SK-N-SH (cell line): ENCODE measurements at regions not wholly inside any gene's neighbourhood (a gene's known extent, or its start where the extent isn't known, plus 50 kb on each side); places are given as distances from the start of the nearest gene placed in this dataset.

Experiments used
- CTCF ChIA-PET: fragments of 300-600, 350-600 bp; formaldehyde crosslinking; extraction: SDS; loops from one replicate; lab custom pipeline; 2021; lab: Yijun Ruan, JAX
- POLR2A ChIA-PET: fragments of 350-600 bp; sonication (Branson Sonifier 250); formaldehyde crosslinking; extraction: SDS; loops from one replicate; lab custom pipeline; 2020; ENCODE audit warnings: antibody characterized with exemption, inconsistent platforms; lab: Yijun Ruan, JAX
- DNase-seq: peaks from one replicate; pipeline ENCODE4 v3.0.0; 2012
- H2AFZ ChIP-seq: fragments of 200-600 bp; sonication (generic); 2 replicates; pipeline ENCODE4 v1.8.1; 2016; ENCODE audit warnings: antibody characterized with exemption, mild to moderate bottlenecking, low read depth
- H3F3A ChIP-seq: fragments of 200-600 bp; sonication (generic); replicated peaks from 2 replicates; pipeline ENCODE3; 2016; ENCODE audit warnings: antibody characterized with exemption, mild to moderate bottlenecking; ENCODE audit not compliant: insufficient read depth
- H3K27ac ChIP-seq, 2 experiments: fragments of 200-500 bp in 1 of 2; fragments of 200-600 bp in 1 of 2; sonication (Bioruptor generic) in 1 of 2; sonication (generic), shearing (Covaris generic) in 1 of 2; 2 replicates each; pipeline versions ENCODE4 v1.5.1 to v1.6.1; 2014 to 2016; ENCODE audit warnings: low read depth in 2 of 2, inconsistent platforms in 1 of 2, low read length in 1 of 2, mild to moderate bottlenecking in 1 of 2, mixed read lengths in 1 of 2
- H3K27me3 ChIP-seq: fragments of 200-600 bp; sonication (generic), shearing (Covaris generic); 2 replicates; pipeline ENCODE4 v1.6.1; 2016; ENCODE audit warnings: mixed run types; ENCODE audit not compliant: insufficient read depth
- H3K36me3 ChIP-seq, 2 experiments: fragments of 200-500 bp in 1 of 2; fragments of 200-600 bp in 1 of 2; sonication (Bioruptor generic) in 1 of 2; sonication (generic) in 1 of 2; replicated peaks in 1 of 2; 2 replicates each; pipeline versions ENCODE3 to v1.5.1; 2014 to 2016; ENCODE audit warnings: low read length in 1 of 2, mild to moderate bottlenecking in 1 of 2; ENCODE audit not compliant: insufficient read depth in 2 of 2, control insufficient read depth in 1 of 2
- H3K4me1 ChIP-seq, 2 experiments: fragments of 200-500 bp in 1 of 2; fragments of 200-600 bp in 1 of 2; sonication (Bioruptor generic) in 1 of 2; sonication (generic), shearing (Covaris generic) in 1 of 2; 2 replicates each; pipeline versions ENCODE4 v1.5.1 to v1.6.1; 2014 to 2016; ENCODE audit warnings: low read depth in 1 of 2, low read length in 1 of 2, mixed run types in 1 of 2; ENCODE audit not compliant: insufficient read depth in 2 of 2, control insufficient read depth in 1 of 2
- H3K4me2 ChIP-seq: fragments of 200-600 bp; sonication (generic), shearing (Covaris generic); 2 replicates; pipeline ENCODE4 v1.6.1; 2017; ENCODE audit warnings: mixed run types
- H3K4me3 ChIP-seq, 2 experiments: fragments of 200-500 bp in 1 of 2; fragments of 200-600 bp in 1 of 2; sonication (Bioruptor generic) in 1 of 2; sonication (generic), shearing (Covaris generic) in 1 of 2; 2 replicates each; pipeline versions ENCODE4 v1.5.1 to v1.8.1; 2014 to 2016; ENCODE audit warnings: low read depth in 2 of 2, inconsistent platforms in 1 of 2, low read length in 1 of 2, mild to moderate bottlenecking in 1 of 2, mixed read lengths in 1 of 2, moderate library complexity in 1 of 2
- H3K79me2 ChIP-seq: fragments of 200-600 bp; sonication (generic); 2 replicates; pipeline ENCODE4 v1.8.1; 2017; ENCODE audit warnings: mild to moderate bottlenecking; ENCODE audit not compliant: insufficient read depth
- H3K9ac ChIP-seq: fragments of 200-600 bp; sonication (generic); 2 replicates; pipeline ENCODE4 v1.6.1; 2017; ENCODE audit warnings: mixed run types
- H3K9me2 ChIP-seq: fragments of 200-600 bp; sonication (generic); 2 replicates; pipeline ENCODE4 v1.6.1; 2017; ENCODE audit warnings: mixed run types
- H3K9me3 ChIP-seq: fragments of 200-600 bp; sonication (generic); 2 replicates; pipeline ENCODE4 v1.6.1; 2017; ENCODE audit warnings: mixed run types, mild to moderate bottlenecking, moderate library complexity
- H4K20me1 ChIP-seq: fragments of 200-600 bp; sonication (generic); 2 replicates; pipeline ENCODE4 v1.6.1; 2017; ENCODE audit warnings: mild to moderate bottlenecking, mixed run types; ENCODE audit not compliant: insufficient read depth
- CHD2 ChIP-seq: fragments of 150-350 bp; IDR thresholded peaks from 2 replicates; pipeline ENCODE4 v1.6.1; 2018; ENCODE audit warnings: low read length; ENCODE audit not compliant: partially characterized antibody
- ELF1 ChIP-seq: IDR thresholded peaks from 2 replicates; pipeline ENCODE4 v1.4.0; 2012
- EP300 ChIP-seq, 2 experiments: IDR thresholded peaks; 2 replicates each; pipeline versions ENCODE4 v1.4.0 to v1.6.1; 2012; ENCODE audit warnings: borderline replicate concordance in 1 of 2, low read depth in 1 of 2, low read length in 1 of 2
- FOXM1 ChIP-seq: IDR thresholded peaks from 2 replicates; pipeline ENCODE4 v1.4.0; 2012; ENCODE audit warnings: low read depth, mild to moderate bottlenecking
- GABPA ChIP-seq: IDR thresholded peaks from 2 replicates; pipeline ENCODE4 v1.4.0; 2012; ENCODE audit warnings: low read depth, mild to moderate bottlenecking
- MEF2A ChIP-seq: IDR thresholded peaks from 2 replicates; pipeline ENCODE4 v1.4.0; 2012; ENCODE audit warnings: low read depth, borderline replicate concordance
- MXI1 ChIP-seq: IDR thresholded peaks from 2 replicates; pipeline ENCODE4 v1.6.1; 2012; ENCODE audit warnings: mild to moderate bottlenecking, low read depth, low read length, improper control_type of control experiment
- POLR2AphosphoS5 ChIP-seq: IDR thresholded peaks from 2 replicates; pipeline ENCODE4 v1.6.1; 2012; ENCODE audit warnings: low read depth, low read length
- RAD21 ChIP-seq: IDR thresholded peaks from 2 replicates; pipeline ENCODE4 v1.6.1; 2012; ENCODE audit warnings: mild to moderate bottlenecking, low read length
- RCOR1 ChIP-seq: fragments of 150-350 bp; IDR thresholded peaks from 2 replicates; pipeline ENCODE4 v1.6.1; 2017; ENCODE audit warnings: antibody characterized with exemption, low read length
- RFX5 ChIP-seq: IDR thresholded peaks from 2 replicates; pipeline ENCODE4 v1.6.1; 2012; ENCODE audit warnings: mild to moderate bottlenecking, improper control_type of control experiment, low read length
- RXRA ChIP-seq: IDR thresholded peaks from 2 replicates; pipeline ENCODE4 v1.4.0; 2012; ENCODE audit warnings: low read depth, mild to moderate bottlenecking, borderline replicate concordance
- TCF12 ChIP-seq: IDR thresholded peaks from 2 replicates; pipeline ENCODE4 v1.4.0; 2012
- TEAD4 ChIP-seq: IDR thresholded peaks from 2 replicates; pipeline ENCODE4 v1.4.0; 2012; ENCODE audit warnings: mild to moderate bottlenecking, borderline replicate concordance; ENCODE audit not compliant: insufficient read depth
- YY1 ChIP-seq: IDR thresholded peaks from 2 replicates; pipeline ENCODE4 v1.4.0; 2012; ENCODE audit warnings: low read depth, mild to moderate bottlenecking
- WGBS: methylation state at CpG from one replicate; pipeline ENCODE4 v1.1.6; 2017; ENCODE audit warnings: low lambda C conversion rate; 5-methylcytosine and 5-hydroxymethylcytosine counted together
- TF ChIP-seq, protein P1 (sequence below): fragments of 200-600 bp; sonication (generic); IDR thresholded peaks from 2 replicates; pipeline ENCODE4 v1.6.1; 2017; ENCODE audit warnings: antibody characterized with exemption, mild to moderate bottlenecking, moderate library complexity
- TF ChIP-seq, protein P2 (sequence below): IDR thresholded peaks from 2 replicates; pipeline ENCODE4 v1.4.0; 2012; ENCODE audit warnings: low read depth, borderline replicate concordance

- POLR2A ChIA-PET = no interaction called here
- CTCF ChIA-PET = interaction anchor here (1.1 kb wide), 1 partner anchor 16 kb away, joined by 3 read pairs; no protein-coding TSS in a partner anchor
- no peaks in the 10 kb centered on the region for H3F3A ChIP-seq
- H4K20me1 ChIP-seq = no peaks in the 10 kb centered on the region
- WGBS = 44% methylated on average over 3 of the region's 3 CpGs
- no peak for DNase-seq
- H3K36me3 ChIP-seq = no peaks in the 10 kb centered on the region
- H3K9ac ChIP-seq = no peak overlapping the region
- H3K27ac ChIP-seq = no peak overlapping the region
- H3K4me1 ChIP-seq = peaks cover 0 to 5% of the 10 kb centered on the region in 2 experiments; a peak in 1 of 4 replicates
- no peak overlapping the region for H3K4me2 ChIP-seq
- peak; percentile 23; the same call in 1 of the 2 replicates for TF ChIP-seq TCF12
- TF ChIP-seq YY1 = no peak
- TF ChIP-seq, all 33 proteins: peak for 1
- H3K9me3 ChIP-seq = no peaks in the 10 kb centered on the region
- no peak overlapping the region for H2AFZ ChIP-seq
- H3K4me3 ChIP-seq = no peak overlapping the region
- H3K79me2 ChIP-seq = no peaks in the 10 kb centered on the region
- no peaks in the 10 kb centered on the region for H3K9me2 ChIP-seq
- no peaks in the 10 kb centered on the region for H3K27me3 ChIP-seq
These were observed 269.3 kb upstream of the NFIA start for GRCh38 chr1:60813071-60813470.

DNA sequence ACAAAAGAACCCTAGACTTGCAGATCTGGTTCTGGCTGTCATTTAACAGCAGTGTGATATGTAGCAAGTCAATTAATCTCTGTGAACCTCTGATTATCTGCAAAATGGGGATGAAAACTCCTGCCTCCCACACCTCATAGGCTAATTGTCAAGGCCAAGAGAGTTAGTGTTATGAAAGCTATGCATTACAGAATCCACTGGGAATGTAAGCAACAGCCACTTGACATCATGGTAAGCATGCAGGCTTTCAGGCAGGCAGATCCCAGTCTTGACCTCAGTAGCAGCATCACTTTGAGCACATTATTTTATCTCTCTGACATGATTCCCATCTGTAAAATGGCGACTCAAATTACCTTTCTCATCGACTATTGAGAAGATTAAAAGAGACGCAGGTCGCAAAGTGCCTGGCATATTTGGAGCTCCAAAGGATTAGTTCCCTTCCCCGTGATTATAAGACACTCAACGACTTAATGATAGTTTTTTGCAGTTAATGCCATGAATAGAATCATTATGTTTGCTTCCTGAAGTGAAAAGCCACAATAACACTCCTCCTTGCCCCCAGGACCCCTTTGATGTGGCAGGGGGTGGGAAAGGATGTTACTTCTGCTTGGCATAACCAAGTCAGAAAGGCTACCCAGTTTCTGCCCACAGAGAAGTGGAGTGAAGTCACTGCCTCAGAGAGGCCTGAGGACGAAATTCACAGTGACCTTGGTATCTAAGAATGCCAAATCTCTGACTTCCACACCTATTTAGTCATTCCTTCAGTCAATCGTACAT is 273.0 kb upstream of the NFIA start:
- no peaks in the 10 kb centered on the region for H3K9me3 ChIP-seq
- H4K20me1 ChIP-seq = no peaks in the 10 kb centered on the region
- H3K4me3 ChIP-seq = no peak overlapping the region
- WGBS = 48% methylated on average over 8 of the region's 8 CpGs
- no peak for TF ChIP-seq GABPA
- no peak for TF ChIP-seq CHD2
- TF ChIP-seq POLR2AphosphoS5 = no peak
- TF ChIP-seq MXI1 = no peak
- TF ChIP-seq YY1 = no peak
- no peak for TF ChIP-seq RAD21
- no peak for TF ChIP-seq RXRA
- TF ChIP-seq MEF2A = no peak
- TF ChIP-seq FOXM1 = no peak
- TF ChIP-seq, protein P1, sequence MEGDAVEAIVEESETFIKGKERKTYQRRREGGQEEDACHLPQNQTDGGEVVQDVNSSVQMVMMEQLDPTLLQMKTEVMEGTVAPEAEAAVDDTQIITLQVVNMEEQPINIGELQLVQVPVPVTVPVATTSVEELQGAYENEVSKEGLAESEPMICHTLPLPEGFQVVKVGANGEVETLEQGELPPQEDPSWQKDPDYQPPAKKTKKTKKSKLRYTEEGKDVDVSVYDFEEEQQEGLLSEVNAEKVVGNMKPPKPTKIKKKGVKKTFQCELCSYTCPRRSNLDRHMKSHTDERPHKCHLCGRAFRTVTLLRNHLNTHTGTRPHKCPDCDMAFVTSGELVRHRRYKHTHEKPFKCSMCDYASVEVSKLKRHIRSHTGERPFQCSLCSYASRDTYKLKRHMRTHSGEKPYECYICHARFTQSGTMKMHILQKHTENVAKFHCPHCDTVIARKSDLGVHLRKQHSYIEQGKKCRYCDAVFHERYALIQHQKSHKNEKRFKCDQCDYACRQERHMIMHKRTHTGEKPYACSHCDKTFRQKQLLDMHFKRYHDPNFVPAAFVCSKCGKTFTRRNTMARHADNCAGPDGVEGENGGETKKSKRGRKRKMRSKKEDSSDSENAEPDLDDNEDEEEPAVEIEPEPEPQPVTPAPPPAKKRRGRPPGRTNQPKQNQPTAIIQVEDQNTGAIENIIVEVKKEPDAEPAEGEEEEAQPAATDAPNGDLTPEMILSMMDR = no peak
- TF ChIP-seq EP300 (IDR thresholded peaks at IDR 0.05; ENCODE audit: borderline replicate concordance in 1 of 2, low read depth in 1 of 2, low read length in 1 of 2) = no peak
- TF ChIP-seq ELF1 = no peak
- TF ChIP-seq TCF12 = no peak
- no peak for TF ChIP-seq RCOR1
- no peak for TF ChIP-seq TEAD4
- TF ChIP-seq, protein P2, sequence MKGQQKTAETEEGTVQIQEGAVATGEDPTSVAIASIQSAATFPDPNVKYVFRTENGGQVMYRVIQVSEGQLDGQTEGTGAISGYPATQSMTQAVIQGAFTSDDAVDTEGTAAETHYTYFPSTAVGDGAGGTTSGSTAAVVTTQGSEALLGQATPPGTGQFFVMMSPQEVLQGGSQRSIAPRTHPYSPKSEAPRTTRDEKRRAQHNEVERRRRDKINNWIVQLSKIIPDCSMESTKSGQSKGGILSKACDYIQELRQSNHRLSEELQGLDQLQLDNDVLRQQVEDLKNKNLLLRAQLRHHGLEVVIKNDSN = no peak
- TF ChIP-seq RFX5 = no peak
- H3K79me2 ChIP-seq = no peaks in the 10 kb centered on the region
- H3K9ac ChIP-seq = no peak overlapping the region
- no peaks in the 10 kb centered on the region for H3F3A ChIP-seq
- ChIA-PET CTCF (interaction anchor here (1.2 kb wide), 1 partner anchor 13 kb away, joined by 3 read pairs; no protein-coding TSS in a partner anchor), POLR2A (no interaction called here)
- H3K27me3 ChIP-seq = no peaks in the 10 kb centered on the region
- H3K9me2 ChIP-seq = no peaks in the 10 kb centered on the region
- no peak overlapping the region for H3K27ac ChIP-seq
- H3K4me2 ChIP-seq = no peak overlapping the region
- peaks cover 0 to 4% of the 10 kb centered on the region in 2 experiments; a peak in 1 of 4 replicates for H3K4me1 ChIP-seq
- no peak for DNase-seq
- H2AFZ ChIP-seq = no peak overlapping the region
- H3K36me3 ChIP-seq = no peaks in the 10 kb centered on the region
